HL-60 (cell line): ENCODE measurements at regions not wholly inside any gene's neighbourhood (a gene's known extent, or its start where the extent isn't known, plus 50 kb on each side); places are given as distances from the start of the nearest gene placed in this dataset.

Source experiments
- CTCF ChIP-seq: IDR thresholded peaks from one replicate; pipeline ENCODE4 v1.5.1; 2011; ENCODE audit warnings: low read length, control low read depth, inconsistent platforms; ENCODE audit not compliant: insufficient read depth
- REST ChIP-seq: IDR thresholded peaks from 2 replicates; pipeline ENCODE4 v1.6.1; 2012; ENCODE audit warnings: low read depth; ENCODE audit not compliant: insufficient replicate concordance

- TF ChIP-seq REST (no peak), CTCF (no peak)
Measured at GRCh38 chr14:41289025-41289424, 317.7 kb upstream of the LRFN5 start.
